GM19043 (cell line): ENCODE measurements at regions not wholly inside any gene's neighbourhood (a gene's known extent, or its start where the extent isn't known, plus 50 kb on each side); places are given as distances from the start of the nearest gene placed in this dataset.
"Not testable (repeated sequence)": the region's sequence is repeated elsewhere in the genome, so short reads cannot be mapped to it uniquely, and the experiment has no call there.

Source experiments
- ATAC-seq: cut with Tn5 transposase; IDR thresholded peaks from one replicate; pipeline ENCODE4 v1.9.1; 2021; ENCODE audit warnings: low read depth; ENCODE audit not compliant: unreplicated experiment

DNA sequence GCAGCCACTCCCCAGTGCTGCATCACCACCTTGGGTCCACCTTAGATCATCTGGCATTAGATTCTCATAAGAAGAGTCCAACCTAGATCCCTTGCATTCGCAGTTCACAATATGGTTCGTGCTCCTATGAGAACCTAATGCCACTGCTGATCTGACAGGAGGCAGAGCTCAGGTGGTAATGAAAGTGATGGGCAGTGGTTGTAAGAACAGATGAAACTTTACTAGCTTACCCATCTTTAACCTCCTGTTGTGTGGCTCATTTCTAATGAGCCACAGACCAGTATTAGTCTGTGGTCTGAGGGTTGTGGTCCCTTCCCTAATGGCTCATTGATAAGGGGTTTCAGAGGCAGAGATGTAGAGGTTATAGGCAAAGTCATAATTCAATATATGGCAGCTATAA, 615.9 kb upstream of the MIS18BP1 start:
- no peak for ATAC-seq

DNA sequence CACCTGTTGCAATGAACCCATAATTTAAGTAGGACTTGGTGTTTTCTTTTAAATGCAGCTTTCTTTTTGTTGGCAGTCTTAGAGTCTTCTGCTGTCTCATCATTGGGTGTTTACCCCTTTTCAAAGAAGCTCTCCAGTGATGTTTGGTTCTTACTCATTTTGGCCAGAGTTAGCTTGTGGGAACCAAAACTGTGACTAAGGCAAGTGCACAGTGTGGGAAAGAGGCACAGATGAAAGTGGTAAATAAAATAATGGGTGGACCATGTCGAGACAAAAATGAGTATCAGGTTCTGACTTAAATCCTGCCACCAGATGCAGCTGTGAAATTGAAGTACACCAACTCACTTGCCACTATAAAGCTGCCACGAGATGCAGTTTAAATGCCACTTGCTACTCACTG, 615.4 kb upstream of the MIS18BP1 start:
- ATAC-seq: no peak

DNA sequence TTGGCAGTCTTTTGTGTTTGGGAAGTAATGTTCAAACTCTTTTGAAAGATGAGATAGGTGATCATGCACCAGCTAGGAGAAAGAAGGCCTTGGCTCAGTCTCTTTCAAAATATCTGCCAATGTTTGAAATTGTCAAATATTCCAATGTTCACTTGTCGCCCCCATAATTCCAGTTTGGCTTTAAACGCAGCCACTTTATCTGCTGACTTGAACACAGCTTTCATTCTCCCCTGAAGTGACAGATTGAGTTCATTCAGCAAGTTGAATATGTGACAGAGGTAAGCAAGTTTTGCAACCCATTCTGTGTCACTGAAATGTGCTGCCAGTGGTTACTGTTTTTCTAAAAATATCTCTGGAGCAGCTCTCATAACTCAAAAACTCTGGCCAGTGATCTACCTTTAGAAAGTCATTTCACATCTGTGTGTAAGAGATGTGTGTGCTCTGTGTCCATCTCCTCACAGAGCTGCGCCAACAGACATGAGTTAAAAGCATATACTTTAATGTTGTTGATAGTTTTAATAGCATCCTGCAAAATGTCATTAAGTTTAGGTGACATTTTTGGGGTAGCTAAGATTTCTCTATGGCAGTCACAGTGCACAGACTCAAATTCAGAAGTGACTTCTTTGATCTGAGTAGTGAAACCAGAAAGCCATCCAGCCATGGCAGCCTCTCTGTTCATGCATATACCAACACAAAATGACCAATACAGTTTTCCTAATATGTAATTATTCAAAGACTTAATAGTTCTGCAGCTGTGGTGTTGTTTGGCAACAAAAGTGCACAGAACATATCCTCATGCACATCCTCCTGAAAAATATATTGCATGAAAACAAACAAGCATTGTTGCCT, 614.3 kb upstream of the MIS18BP1 start:
- ATAC-seq: peak; percentile 48

DNA sequence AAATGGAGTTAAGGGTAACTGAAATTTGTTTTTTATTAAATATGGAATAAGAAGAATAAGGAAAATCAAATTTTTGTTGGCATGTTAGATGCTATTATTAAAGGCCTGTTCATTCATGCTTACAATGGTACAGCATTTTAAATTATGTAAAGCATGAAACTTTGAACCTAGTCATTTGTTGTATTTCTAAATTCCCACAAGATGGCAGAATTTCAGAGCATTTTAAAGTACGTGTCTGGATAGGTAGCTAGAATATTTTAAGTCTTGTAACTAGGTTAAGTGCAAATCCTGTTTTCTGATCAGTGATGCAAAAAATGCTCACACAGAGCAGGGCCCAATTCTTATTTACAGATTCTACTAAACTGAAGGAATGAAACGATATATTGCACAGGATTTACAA, 585.6 kb upstream of the MIS18BP1 start:
- no peak for ATAC-seq

DNA sequence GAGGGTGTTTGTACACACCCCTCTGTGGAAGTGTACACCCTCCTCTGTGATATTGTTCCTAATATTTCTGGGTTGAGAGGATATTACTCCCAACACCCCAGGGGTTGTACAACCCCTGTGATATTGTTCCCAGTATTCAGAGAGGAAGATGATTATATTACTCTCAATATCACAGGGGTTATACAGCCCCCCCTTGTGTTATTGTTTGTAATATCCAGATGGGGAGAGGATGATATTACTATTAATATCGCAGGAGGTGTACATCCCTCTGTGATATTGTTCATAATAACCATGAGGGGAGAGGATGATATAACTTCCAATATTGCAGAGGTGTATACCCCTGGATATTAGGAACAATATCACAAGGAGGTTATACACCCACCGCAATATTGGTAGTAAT, 566.1 kb upstream of the MIS18BP1 start:
- no peak for ATAC-seq

DNA sequence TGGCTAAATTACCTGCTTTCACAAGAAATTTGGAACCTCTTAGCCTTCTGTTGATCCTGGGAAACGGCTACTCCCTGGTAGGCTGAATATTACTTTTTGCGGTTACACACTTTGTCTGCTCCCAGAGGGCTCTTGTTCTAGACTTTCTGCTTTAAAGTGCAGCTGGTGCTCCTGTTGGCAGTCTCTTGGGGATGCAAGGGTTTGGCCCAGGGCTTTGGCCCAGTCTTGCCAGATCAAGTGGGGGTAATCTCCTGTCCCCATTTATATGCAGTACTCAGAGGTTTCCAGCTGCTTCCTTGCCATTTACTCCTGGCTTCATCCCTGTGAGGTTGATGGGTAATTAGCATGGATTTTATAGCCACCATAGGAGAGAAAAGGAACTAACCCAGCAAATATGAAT, 558.2 kb upstream of the MIS18BP1 start:
- ATAC-seq: no peak

DNA sequence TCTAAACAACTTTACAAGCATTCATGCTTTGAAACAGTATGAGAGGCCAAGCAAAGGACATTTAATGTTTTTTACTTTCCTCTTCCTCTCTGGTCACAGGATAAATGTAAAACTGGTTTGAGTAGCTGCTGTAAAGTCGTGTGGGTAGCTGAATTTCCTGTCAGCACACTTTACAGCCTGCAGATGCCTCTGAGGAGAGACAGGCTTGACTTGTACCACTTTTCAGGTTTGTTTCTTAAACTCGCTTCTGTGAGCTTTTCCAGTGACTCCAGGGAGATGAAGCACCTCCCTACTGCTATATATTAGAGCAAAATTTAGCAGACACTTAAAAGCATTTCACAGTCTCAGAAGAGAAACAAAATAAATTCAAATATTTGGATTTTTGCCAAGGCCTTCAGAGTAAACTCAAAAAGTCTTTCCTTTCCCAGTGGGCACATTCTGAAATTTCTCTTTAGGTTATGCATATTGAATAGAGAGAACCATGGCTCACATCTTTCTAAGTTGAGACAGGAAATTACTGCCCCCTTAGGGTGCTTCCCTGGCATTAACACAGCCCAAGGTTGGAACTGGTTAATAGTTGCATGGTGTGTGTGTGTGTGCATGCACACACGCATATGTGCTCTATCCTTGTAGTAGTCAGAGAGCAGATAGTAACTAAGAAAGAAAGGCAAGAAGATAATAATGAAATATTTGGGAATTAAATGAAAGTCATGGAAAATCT, 557.3 kb upstream of the MIS18BP1 start:
- no peak for ATAC-seq

DNA sequence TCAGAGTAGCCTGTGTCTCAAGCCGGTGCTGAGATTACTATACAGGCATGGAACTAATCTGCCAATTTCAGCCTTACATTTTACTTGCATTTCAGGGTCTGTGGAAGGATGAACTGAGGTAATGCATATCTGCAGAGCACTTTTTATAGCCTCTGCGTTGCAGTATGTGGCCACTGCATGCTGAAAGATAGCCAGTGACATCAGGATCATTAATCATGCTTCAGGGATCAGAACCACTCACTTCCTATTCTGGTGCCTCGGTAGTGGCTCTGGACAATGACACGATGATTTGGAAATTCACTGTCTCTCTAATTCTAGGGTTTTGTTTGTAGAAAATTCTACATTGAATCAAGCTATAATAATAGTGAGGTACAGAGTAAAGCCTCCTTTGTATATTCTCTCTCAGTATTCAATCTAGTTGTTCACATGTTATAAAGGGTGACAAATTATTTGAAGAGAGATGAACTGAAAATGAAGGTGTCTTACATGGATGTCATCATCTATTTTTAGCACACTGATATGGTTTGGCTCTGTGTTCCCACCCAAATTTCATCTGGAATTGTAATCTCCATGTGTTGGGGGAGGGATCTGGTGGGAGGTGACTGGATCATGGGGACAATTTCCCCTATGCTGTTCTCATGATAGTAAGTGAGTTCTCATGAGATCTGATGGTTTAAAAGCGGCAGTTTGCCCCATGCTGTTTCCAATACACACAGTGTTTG, 554.3 kb upstream of the MIS18BP1 start:
- no peak for ATAC-seq

DNA sequence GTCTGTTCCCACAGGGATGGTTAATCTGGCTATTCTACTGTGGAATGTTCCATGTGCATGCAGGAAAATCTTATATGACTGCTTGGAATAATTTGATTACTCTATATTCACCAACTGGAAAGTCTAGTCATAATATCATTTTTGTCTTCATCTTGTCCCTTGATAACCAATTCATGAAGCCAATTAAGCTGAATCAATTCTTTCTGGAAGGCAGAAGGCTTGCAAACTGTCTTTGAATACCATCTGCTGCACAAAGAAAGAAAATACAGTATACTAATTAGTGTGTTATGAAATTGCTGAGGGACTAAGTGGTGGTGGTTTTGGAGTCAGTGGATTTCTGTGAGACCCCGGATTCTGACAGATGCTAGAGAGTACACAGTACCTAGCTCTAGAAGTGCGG, 546.5 kb upstream of the MIS18BP1 start:
- no peak for ATAC-seq

DNA sequence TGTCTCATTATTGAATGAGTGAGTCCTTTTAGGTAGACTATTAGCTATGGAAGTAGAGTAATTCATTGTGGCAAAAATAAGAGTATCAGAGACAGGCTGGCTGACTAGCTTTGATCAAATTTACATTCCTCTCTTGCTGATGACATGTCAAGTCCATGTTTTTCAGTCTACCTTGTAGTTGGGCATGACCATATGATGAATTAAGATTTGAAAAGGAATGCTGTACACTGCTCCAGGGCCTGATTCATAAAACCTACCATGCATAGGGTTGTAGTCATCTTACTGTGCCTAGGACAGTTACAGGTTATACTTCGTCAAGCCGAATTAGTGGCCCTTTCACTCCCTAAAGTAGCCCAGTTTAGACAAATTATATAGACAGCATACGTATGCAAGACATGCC, 545.7 kb upstream of the MIS18BP1 start:
- no peak for ATAC-seq

DNA sequence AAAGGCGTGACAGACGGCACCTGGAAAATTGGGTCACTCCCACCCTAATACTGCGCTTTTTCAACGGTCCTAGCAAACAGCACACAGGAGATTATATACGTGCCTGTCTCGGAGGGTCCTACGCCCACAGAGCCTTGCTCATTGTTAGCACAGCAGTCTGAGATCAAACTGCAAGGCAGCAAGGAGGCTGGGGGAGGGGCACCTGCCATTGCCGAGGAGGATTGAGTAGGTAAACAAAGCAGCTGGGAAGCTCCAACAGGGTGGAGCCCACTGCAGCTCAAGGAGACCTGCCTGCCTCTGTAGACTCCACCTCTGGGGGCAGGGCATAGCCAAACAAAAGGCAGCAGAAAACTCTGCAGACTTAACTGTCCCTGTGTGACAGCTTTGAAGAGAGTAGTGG, 543.0 kb upstream of the MIS18BP1 start:
- ATAC-seq: not testable (repeated sequence)

DNA sequence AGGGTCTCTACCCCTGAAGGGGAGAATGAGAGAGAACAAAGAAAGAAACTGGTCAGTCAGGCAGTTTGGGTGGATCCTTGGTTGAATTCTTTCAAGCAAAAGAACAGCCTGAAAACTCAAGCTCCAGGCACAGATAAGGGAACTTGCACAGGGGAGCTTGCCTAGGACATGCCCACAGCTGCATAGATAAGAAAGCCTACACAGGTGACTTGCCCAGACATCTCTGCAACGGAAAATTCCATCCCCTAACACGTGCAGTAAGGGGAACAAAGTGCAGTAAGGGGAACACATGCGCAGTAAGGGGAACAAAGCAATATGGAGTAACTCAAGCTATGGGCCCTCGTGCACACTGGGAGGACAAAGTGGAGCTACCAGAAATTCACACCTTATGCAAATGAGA, 540.1 kb upstream of the MIS18BP1 start:
- no peak for ATAC-seq

DNA sequence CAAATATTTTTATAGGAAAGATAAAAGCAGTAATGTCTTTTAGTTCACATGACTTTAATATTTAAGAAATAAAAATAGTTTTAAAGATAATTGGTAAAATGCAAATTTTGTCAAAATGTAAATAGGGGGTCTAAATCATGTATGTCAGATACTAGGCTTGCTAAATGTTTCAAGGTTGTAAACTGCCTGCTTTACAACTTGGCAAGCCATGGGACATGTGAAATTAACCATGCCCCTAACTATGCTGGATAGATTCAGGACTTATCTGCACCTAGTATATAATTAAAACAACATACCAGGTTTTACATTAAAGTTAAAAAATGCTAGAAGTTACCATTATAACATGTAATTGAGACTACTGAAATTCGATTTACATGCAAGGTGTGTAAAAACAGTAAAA, 537.3 kb upstream of the MIS18BP1 start:
- no peak for ATAC-seq

DNA sequence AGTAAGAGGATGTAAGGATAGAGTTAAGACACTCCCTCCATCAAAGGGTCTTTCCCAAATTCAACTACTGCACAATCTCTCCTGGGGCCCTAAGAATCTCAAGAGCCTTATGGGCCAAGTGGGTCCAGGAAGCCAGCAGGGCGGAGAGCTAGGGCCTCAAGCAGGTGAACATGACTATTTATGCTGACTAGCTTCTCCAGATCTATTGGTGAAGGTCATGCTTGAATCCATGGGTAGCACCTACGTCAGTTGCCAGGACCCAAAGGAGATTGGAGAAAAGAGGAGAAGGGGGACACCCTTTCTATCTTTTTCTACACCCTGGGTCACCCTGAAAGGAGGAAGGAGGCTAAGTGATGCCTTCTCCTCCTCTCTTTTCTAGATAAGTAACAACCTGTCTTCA, 534.2 kb upstream of the MIS18BP1 start:
- no peak for ATAC-seq

DNA sequence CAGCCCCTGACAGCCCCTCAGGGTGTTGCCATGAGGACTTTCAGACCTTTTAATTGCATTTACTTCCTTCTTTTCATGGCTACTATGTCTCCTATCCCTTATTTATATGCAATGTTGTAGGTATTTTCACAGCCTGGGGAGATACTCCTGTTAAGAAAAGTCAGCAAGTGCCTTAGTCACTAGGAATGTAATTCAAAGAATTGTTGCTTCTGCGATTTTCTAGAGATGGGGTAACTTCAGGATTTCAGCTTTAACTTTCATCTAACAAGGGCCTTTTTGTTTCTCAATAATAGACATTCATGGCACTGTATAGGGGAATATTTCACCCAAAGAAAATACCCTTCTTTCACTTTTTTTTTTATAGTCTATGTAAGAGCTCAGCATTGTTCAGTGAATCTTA, 533.3 kb upstream of the MIS18BP1 start:
- no peak for ATAC-seq

DNA sequence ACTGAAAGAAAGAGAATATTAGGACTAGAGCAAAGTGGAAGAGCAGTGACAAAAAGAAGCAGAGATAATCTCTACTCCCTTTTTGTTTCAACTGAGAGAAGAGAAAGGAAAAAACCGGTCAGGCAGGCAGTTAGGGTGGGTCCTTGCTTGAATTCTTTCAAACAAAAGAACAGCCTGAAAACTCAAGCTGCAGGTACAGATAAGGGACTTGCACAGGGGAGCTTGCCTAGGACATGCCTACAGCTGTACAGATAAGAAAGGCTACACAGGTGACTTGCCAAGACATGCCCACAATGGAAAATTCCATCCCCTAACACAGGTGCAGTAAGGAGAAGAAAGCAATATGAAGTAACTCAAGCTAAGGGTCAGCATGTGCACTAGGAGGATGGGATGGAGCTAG, 532.2 kb upstream of the MIS18BP1 start:
- ATAC-seq: no peak

DNA sequence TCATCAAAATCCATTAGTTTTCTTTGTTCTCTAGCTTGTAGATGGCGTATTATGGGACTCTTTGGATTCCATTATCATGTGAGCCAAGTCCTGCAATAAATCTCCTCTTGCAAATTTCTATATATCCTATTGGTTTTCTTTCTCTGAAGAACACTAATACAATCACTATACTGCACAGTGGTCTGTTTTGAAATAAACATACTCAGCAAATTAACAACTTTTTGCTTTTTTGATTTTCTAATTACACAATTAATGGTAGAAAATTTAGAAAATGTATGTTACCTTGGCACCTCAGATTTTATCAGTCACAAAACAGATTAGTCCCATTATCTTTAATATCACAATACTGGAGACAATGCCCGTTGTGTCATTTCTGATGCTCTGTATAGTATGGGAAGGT, 513.2 kb upstream of the MIS18BP1 start:
- no peak for ATAC-seq

DNA sequence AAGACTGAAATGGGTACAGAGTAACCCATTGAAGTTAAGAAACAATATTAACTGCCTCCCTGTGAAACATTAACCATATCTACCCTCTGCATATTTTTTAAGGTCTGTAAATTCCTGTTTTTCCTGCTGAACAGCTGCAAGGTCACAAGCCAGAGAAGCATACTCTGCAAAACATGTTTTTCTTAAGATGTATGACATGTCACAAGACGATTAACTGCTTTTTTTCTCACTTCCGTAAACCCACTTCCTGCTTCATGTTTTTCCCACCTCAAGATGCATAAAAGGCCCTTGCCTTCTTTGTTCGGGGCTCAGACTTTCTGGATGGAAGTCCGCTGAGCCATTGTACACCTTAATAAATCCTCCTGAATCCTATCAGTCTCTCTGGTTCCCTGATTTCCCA, 504.7 kb upstream of the MIS18BP1 start:
- no peak for ATAC-seq

DNA sequence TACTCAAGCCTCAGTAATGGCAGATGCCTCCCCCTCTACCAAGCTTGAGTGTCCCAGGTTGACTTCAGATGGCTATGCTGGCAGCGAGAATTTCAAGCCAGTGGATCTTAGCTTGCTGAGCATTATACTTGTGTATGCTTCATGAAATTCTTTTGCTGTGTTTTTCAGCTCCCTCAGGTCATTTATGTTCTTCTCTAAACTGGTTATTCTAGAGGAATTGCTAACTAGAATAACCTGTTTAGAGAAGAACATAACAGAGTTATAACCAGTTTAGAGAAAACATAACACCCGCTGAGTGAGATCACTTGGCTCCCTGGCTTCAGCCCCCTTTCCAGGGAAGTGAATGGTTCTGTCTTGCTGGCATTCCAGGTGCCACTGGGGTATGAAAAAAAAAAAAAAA, 503.4 kb upstream of the MIS18BP1 start:
- ATAC-seq: not testable (repeated sequence)

DNA sequence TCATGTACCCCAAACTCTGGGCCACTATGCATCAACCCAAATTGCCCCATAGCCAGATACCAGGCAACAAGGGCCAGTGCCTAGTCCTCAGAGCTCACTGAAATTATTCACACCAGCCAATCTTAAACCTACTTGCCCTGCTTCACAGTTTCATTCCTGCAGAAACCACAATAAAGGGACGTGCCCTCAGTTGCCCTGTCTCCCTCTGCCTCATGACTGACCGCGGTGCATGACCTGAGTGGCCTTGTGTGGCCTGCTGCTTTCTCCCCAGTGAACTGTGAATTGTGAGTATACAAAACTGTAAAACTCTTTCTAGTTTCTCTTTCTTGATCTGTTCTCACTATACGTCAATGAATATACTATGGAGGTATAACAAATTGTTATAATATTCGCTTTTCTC, 490.9 kb upstream of the MIS18BP1 start:
- no peak for ATAC-seq

DNA sequence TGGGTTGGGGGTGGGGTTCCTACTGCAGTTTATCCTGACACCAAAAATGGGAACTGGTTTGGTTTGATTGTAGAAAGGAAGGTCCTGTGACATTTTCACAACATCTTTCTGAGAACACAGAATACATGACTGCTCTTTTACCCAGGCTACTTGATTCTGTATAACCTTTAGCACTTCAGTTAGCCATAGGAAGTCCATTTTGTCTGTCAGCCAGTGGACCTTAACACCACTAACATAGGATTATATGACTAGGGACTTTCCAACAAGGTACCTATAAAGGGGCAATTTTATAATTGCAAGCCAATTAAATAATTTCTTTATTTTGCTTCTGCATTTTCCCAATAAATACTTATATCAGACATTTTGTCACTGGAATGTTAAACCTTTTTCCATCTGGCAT, 489.2 kb upstream of the MIS18BP1 start:
- ATAC-seq: no peak
